ENCODE measurements at regions not wholly inside any gene's neighbourhood (a gene's known extent, or its start where the extent isn't known, plus 50 kb on each side); places are given as distances from the start of the nearest gene placed in this dataset.
"Not testable (repeated sequence)": the region's sequence is repeated elsewhere in the genome, so short reads cannot be mapped to it uniquely, and the experiment has no call there.

DNA sequence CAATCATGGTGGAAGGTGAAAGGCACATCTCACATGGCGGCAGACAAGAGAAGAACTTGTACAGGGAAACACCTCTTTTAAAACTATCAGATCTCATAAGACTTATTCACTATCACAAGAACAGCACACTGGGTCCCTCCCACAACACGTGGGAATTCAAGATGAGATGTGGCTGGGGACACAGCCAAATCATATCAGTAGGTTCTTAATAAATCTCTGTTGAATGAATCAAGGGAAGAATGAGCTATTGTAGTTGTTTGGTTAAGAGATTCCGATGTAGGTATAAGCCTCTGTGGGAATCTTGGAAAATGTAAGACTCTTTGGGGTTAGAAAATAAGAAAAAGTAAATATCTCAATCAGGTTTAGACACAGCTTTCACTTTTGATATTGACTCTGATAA, 400.2 kb downstream of the KCNRG start:
- no peak for DNase-seq (ENCODE audit: low read depth, low spot score)

DNA sequence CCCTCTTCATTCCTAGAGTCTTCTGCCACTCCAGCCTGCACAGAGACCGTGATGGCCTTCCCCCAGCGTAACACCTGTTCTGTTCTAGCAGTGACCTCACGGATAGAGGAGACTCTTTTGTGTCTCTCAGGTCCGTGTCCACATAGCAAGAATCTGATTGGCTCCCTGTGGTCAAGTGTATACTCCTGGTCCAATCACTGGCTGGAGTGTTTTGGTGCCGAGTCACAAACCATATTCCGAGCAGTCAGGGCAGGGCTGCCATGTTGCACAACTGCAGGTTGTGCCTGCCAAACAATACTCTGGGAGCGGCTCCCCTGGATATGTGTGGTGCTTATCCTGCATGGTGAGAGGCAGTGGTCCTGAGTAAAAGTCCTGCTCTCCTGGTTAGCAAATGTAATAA, 402.4 kb downstream of the KCNRG start:
- DNase-seq (ENCODE audit: low read depth, low spot score), result no peak

DNA sequence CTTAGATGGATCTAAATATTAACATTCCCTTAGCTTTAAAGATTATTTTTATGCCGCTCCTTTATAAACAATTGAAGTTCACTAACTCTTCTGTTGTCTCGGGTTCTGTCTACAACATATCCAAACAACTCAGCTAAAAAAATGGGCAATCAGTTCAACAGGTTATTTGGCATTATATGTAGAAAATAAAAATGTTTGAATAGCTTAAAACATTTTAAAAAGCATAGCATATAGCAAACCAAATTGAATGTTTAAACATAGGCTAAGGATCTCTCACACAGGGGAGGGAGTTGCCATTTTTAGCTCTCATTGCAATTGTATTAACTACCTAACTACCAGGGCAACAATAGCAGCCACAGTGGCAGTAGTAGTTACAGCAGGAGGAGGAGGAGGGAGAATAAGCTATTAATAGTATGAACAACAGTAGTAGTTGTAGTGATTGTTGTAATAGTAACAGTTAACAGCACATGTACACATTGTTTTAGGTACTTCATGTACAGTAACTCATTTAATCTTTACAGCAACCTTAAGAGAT, 404.2 kb downstream of the KCNRG start:
- no peak for DNase-seq (ENCODE audit: low read depth, low spot score)

DNA sequence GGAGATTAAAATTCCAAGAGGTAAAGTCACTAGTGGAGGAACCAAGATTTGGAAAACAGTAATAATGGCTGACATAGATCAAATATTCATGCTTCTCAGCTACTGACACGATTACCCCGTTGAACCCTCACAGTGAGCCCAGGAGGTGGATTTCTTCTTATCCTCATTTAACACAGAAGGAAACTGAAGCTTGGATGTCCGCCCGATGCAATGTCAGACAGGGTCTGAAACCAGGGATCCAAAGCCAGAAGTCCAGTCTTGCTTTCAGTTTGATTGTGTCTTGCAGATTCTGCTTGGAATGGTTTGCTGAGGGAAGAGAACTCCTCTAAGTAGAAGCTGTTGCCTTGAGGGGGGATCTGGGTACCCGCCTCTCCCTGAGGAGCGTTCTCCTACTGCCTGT, 404.7 kb downstream of the KCNRG start:
- no peak for DNase-seq (ENCODE audit: low read depth, low spot score)

DNA sequence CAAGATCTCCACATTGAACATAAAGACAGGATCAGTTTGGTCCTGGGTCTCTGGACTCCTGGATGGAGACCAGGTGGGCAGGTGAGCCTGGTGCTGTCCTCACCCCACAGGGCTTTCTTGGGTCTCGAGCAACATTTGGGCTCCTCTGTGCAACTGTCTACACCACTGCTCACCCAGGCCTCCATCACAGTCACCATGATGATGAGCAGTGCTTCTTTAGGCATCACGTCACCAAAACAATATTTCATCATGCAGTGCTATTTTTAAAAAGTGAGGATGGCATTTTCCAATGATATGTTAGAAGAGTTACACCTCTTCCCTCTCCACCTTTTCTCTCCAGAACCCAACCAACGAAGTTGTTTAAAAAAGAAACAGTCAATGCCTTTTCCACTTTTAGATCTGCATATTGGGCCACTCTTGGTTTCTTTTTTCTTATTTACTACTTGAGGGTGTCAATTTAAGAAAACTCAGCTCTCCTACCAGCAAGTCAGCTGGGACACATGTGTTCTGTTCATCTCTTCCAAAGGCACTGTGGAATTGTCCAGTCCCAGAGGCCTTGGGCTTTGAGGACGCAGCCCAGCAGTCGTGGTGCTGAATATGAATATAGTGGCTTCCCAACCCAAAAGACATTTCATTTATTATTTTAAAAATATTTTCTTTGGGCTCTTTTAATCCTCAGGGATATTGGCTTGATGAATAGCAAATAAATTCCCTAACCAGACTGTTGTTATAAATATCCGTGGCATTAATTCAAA, 405.7 kb downstream of the KCNRG start:
- no peak for DNase-seq (ENCODE audit: low read depth, low spot score)

DNA sequence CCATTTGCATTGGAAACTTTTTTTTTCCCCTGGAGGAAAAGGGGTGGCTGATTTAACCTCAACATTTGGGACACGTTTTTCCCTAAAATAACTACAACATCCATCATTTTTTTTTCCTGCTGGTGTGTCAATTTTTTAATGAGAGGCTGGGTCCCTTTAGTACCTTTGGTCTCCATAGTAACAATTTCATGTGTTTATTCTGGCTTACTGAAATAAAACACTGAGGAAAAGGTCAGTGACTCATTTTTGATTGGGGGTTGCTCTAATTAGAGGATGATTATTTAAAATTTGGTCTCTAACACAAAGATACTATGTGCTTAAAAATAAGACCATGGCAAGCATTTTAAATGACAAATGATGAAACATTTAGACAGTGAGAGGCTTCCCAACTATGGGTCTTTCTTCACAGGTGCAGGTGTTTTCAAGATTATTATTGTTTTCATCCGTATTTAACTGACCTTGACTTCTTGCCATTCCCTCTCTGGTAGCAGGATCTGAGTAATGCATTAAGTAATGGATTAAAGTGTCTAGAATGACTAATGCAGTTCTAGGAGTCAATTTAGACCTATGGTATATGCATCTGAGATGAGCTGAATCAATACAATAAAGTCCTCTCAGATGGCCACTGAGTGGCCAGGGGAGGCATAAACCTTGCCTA, 406.4 kb downstream of the KCNRG start:
- DNase-seq (ENCODE audit: low read depth, low spot score), result no peak

DNA sequence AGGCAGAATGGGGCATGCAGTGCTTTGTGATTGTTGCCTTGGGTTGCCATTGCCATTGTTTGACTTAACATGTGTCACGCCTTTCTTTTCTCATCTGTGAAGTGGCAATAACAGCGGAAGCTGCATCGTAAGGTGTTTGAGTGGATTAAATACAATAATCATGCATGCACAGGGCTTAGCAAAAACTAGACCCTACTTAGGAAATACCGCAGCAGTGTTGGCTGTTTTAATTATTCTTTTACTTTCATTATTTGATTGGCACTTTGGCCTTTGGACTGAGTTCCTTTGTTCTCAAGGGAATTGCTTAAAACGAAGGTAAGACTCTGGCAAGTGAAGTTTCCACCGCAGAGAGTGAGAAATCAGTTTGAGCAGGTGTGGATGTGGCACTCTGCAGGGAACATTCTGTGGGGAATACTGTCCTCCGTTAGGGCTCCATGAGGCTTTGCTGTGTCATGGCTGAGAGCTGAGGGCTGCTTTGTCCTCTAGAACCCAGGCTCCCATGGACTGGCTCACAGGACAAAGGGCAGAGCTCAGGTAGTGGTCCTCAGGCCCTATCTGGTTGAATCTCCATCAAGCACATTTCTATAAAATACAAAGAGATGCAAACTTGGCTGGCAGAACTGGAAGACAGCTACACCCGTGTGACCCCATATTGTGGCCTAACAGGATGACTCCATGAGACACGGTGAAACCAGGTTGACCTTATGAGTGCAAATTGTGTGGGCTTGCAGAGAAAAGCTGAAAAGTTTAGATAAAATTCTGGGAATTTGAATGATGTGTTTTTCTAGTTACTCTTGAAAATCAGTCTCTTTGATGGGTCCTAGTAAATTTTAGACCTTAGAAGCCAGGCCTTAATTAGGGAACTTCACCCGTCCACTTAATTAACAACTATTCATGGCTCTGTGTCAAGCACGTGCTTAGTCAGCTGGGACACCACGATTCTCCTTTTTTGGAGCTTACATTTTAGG, 407.2 kb downstream of the KCNRG start:
- DNase-seq (ENCODE audit: low read depth, low spot score), result no peak

DNA sequence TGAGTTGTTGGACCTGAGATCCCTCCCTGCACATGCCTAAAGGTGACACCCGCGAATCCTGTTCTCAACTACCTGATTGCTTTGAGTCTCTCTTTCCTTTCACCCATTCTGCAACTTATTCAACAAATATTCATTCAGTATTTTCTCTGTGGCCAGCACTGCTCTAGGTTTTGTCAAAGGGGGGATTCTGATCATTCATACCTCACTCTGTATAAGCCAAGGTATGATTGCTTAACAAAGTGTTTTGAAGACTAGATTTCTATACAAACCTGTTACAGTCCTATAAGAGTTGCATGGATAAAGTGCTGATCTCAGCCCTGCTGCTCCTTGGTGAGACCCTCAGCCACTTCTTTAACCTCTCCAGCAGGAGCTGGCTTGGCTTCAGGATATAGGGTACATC, 409.7 kb downstream of the KCNRG start:
- no peak for DNase-seq (ENCODE audit: low read depth, low spot score)

DNA sequence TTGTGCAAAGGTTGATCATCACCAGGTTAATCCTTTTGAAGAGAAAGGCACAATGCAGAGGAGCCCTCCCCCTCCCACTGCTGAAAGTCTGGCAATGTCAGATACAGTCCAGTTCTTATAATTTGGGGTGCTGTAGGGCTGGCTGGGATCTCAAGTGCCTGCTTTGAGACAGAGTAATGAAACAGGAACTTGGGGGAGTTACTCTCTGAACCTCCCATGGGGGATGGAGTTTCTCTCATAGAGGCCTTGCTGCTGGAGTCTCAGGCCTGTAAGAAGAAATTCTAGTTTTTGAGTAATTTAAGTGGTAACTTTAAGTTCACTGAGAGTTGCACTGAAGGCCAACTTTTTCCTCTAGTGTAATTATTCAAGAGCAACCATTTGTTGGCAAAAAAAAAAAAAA, 410.5 kb downstream of the KCNRG start:
- DNase-seq (ENCODE audit: low read depth, low spot score), result no peak

DNA sequence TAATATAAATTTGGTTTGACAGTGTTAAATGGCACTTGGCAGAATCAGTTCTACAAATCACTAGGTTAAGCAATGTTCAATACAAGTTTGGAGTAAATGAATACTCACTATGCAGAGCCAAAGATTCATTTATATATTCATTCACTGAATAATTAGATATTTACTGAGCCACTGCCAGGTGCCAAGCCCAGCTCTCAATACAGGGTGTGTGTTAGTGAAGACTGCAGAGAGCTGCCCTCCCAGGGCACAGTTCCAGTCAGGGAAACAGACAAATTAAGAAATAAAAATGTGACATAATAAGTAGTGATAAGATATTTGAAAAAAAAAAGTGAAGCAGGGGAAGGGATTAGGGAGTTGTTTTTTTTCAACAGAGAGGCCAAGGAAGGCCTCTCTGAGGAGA, 411.7 kb downstream of the KCNRG start:
- no peak for DNase-seq (ENCODE audit: low read depth, low spot score)

DNA sequence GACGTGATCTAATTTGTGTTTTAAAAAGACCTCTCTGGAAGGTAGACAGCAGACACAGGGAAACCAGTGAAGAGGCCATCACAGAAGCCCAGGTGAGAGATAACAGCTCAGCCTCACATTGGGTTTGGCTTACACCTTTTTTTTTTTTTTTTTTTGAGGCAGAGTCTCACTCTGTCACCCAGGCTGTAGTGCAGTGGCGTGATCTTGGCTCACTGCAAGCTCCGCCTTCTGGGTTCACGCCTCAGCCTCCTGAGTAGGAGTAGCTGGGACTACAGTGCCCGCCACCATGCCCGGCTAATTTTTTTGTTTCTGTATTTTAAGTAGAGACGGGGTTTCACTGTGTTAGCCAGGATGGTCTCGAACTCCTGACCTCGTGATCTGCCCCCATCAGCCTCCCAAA, 412.3 kb downstream of the KCNRG start:
- not testable (repeated sequence) for DNase-seq (ENCODE audit: low read depth, low spot score)

DNA sequence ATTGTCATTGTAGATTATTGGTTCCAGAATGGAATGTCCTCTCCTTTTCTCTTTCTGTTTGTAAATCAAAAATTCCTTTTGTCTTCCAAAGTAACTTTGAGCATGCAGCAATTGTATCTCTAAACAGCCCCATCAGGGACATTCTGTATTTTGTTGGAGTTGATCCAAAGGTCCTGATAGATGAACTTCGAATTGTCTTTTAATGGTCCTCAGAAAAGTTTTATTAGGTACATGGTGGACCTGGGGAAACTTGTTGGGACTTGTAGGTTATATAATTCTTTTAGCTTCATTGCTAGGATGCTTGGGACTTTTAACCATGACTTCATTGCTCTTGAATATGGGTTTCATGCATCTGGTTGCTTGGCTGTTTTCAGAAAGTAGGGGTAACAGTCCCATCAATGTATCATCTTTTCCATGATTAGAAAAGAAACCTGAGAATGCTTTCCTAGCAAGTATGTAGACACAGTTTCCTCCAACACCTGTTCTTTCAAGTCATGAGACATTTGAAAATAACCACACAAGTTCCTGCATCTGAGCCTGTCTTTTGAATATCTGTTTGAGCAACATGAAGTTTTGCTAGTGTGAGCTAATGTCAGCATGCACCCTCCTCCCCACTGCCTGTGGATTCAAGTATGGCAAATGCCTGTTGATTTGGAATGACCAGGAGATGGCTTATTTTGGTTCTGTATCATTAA, 413.1 kb downstream of the KCNRG start:
- no peak for DNase-seq (ENCODE audit: low read depth, low spot score)

DNA sequence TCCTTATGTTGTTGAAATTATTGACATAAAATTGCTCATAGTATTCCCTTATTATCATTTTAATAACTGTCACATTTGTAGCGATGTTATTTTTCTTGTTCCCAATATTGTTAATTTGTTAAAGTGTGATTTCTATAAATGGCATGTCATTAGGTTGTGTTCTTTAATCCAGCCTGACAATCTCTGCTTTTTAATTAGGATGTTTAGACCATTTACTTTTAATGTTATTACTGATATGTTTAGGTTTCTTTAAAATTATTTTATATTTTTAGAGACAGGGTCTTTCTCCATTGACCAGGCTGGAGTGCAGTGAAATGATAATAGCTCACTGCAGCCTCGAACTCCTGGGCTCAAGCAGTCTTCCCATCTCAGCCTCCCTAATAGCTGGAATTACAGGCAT, 408.5 kb downstream of the DLEU7 start:
- no peak for DNase-seq (ENCODE audit: low read depth, low spot score)

DNA sequence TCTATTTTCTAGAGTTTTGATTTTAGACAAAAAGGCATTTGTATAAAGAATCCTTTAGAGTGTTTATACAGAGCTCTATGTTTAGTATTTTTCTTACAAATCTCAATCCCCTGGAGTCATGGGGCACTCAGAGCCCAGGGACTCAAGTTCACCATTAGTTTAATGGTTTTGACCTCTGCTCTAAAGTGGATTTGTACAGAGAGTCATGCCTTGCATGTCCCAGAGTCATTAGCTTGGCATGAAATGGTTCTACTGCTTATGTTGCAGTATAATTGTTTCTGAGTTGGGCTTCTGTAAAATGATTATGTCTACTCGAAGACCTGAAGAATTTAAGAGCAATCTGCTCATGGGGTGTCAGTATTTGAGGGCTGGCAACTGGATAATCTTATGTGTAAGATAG, 406.2 kb downstream of the DLEU7 start:
- no peak for DNase-seq (ENCODE audit: low read depth, low spot score)

DNA sequence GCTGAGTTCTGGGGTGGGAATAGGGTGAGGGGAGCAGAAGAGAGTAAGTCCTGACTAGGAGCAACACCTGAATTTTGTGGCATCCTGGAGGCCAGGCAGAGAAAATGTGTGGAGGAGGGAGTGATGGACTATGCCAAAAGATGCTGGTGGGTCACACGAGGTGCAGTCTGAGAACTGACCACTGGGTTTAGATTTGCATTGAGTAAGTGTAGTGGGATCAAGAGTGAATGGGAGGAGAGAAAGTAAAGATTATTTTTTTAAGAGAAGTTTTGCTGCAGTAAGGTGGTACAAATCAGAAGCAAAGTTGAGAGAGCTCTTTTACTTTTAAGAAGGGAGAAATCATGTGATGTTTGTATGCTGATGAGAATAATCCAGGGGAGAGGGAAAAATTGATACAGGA, 405.1 kb downstream of the DLEU7 start:
- DNase-seq (ENCODE audit: low read depth, low spot score), result no peak

DNA sequence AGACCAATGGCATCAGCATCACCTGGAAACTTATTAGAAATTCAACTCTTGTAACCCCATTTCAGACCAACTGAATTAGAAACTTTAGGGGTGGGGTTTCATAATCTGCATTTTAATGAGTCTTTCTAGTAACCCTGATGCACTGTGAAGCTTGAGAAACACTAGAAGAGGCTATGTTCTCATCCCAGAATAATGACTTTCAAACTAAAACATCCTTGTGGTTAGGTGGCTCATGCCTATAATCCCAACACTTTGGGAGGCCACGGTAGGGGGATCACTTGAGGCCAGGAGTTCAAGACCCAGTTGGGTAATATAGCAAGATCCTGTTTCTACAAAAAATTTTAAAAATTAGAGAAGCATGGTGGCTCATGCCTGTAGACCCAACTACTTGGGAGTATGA, 402.4 kb downstream of the DLEU7 start:
- no peak for DNase-seq (ENCODE audit: low read depth, low spot score)

DNA sequence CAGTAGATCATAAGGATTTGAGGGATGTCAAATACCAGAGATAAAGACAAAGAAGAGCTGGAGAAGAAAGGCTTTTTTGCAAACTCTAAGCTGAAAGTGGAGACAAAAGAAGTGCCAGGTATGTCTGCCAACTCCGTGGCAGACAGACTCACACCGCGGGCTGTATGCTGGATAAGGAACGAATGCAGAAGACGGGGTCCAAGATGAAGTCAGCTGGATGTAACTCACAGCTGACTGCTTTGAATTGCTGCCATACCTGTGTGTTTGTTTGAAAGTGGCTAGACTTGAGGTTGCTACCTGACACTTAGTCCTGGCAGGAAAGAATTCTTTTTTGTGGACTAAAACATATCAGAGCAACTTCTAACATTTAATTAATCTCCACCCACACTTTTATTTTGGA, 398.8 kb downstream of the DLEU7 start:
- DNase-seq (ENCODE audit: low read depth, low spot score), result peak; percentile 63

DNA sequence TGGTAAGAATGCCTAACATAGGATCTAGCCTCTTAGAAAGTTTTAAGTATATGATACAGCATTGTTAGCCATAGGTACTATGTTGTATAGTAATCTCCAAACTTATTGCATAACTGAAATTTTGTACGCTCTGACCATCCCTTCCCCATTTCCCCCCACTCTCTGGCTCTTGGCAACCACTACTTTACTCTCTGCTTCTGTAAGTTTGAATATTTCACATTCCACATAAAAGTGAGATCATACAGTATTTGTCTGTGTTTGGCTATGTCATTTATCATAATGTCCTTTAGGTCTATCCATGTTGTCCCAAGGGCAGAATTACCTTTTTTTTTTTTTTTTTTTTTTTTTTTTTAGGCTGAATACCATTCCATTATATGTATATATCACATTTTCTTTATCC, 396.9 kb downstream of the DLEU7 start:
- no peak for DNase-seq (ENCODE audit: low read depth, low spot score)

DNA sequence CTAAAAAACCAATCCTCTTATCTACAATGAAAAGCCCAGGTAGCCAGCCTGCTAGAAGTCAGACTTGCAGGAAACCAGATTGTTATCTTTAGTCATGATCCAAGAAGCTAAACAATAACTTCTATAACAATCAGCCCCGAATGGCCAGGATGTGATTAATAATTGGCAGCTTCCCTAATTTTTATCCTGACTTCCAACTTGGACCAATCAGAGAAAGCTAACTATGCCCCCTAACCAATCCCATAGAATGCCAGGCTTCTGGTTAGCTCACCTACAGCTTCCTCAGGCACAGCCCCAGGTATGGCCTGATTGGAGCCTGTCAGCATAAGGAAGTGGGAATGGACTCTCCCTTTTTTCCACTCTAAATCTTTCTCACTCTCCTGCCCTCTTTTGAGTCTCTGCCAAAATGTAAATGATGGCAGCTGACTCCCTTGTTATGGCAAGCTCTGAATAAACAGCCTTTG, 394.9 kb downstream of the DLEU7 start:
- peak; percentile 46 for DNase-seq (ENCODE audit: low read depth, low spot score)

DNA sequence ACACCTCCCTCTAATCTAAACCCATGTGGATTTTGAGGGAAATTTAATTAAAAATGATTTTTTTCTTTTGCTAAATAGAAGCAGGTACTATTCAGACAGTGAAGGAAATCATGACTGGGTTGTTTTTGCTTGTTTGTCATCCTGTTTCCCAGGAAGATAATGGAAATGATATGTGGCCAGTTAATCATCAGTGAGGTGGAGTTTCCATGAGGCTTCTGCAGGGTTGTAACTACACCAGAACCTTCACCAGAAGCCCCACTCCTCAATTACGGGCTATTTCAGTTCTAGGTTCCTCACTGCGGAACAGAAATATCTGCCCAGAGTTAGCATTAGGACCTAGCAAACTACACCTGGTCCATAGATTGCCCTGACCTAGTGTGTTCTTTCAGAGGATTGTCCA, 394.0 kb downstream of the DLEU7 start:
- DNase-seq (ENCODE audit: low read depth, low spot score), result no peak

DNA sequence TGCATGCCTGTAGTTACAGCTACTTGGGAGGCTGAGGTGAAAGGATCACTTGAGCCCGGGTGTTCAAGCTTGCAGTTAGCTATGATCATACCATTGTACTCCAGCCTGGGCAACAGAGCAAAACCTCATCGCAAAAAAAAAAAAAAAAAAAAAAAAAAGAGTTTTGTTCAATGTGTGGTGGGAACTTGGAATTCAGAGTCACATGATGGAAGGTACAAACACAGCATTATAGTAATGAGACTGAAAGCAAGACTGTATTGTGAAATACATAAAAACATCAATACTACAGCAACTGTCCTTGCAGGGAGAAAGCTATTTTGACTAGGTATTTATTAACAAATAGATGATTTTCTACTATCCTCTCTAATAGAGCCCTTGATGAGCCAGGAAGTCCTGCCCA, 393.2 kb downstream of the DLEU7 start:
- DNase-seq (ENCODE audit: low read depth, low spot score), result no peak

Measured in astrocyte of the hippocampus (primary cell).